Stimulated activated CD4-positive, alpha-beta T cell treated with anti-CD3 and anti-CD28 coated beads, TNF-alpha, amount 100 ng/mL, for 1 hour (primary cell): ENCODE measurements at regions not wholly inside any gene's neighbourhood (a gene's known extent, or its start where the extent isn't known, plus 50 kb on each side); places are given as distances from the start of the nearest gene placed in this dataset.

Experiments used
- DNase-seq, 3 donors: peaks; one replicate each; pipeline ENCODE4 v3.0.0-alpha.2; 2020; ENCODE audit warnings: low read depth in 3 of 3, low spot score in 1 of 3

DNA sequence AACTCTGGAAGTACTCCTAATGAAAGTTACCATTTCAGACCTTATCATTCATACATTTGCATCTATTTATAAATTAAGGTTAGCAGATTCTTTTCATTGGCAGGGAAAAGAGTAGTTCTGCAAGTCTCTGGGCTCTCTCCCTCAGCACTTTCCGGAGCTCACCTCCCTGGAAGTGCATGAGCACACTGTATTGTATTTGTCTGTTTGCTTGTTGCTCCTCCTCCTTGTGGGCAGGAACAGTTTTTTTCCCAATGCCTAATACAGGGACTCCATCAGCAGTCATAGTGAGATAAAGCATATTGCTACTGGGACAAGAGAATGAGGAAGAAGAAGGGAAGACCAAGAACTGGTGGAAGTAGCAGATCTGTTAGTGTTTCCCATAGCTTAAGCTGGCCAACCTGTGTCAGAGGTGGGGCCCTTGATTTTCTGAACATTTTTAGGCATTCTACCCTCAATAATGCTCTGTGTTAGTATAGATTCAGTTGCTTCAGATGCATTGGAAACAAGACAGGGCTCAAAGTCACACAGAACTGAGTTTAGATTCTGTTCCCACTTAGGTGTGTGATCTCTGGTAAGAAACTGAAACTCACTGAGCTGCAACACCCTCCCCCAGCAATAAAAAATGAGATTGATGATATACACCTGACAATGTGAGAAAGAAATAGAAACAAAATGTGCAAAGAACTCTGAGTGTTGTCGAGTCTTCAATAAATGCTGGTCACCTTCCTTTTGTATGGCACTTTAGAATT, 407.8 kb downstream of the TUSC7 start:
- no peak for DNase-seq

DNA sequence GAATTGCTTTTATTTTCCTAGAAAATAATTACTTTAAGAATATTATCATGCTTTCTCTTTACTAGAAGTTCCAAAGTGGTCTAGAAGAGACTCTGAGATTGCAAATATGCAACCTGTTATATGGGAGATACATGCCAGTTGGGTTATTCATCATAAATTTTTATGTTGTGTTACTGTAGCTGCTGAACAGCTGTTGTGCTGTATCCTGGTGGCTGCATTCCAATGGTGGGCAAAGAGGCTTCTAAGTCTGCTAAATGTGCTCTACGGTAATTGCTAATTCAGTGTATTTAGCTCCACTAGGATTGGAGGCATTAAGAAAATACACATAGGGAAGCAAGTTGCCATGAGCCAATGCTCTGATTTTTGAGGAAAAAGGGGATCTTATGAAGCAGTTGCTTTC, 409.0 kb downstream of the TUSC7 start:
- no peak for DNase-seq

GRCh38 chr3:117120014-117120413, 410.4 kb downstream of the TUSC7 start:
- no peak for DNase-seq

GRCh38 chr3:117122609-117123008, 413.0 kb downstream of the TUSC7 start:
- DNase-seq, result no peak

DNA sequence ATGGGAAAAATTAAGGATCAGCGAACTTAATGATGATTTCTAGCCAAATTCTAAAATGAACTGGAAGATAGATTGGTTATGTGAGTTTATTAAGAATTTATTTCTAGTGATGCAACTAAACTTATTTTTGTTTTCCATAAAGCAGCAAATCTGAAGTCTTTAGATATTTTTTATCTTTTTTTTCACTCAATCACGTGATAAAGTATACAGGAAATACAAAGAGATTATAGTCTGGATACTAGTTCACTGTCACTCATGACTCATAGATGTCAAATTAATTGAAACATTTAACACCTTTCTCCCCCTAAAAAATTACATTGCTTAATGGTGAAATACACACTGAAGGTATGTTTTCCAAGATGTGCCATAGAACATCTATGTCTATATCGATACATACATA, 416.9 kb downstream of the TUSC7 start:
- no peak for DNase-seq

- no peak for DNase-seq
Measured at GRCh38 chr3:117126946-117127546, 417.5 kb downstream of the TUSC7 start.

GRCh38 chr3:117128133-117128532, 418.6 kb downstream of the TUSC7 start:
- no peak for DNase-seq

- no peak for DNase-seq
Measured at GRCh38 chr3:117128872-117129271, 419.3 kb downstream of the TUSC7 start.

DNA sequence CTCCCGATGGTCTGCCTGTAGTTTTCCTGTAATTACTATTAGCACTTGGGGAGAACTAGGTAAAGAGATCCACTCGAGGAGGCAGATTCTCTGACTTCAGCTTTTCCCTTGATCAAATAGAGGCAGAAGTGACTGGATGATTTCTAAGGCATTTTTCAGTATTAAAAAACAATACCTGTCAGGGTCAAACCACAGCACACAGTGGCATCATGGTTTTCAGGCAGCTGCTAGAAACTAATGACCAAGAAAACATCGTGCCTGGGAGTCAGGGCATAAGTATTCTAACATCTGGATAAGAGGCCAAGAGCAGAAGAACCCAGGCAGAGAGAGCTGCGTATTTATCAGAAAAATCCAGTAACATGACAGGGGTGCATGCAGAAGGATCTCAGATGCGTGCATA, 419.9 kb downstream of the TUSC7 start:
- DNase-seq, result no peak

- DNase-seq, result no peak
Measured at GRCh38 chr3:117130222-117130621, 420.6 kb downstream of the TUSC7 start.

GRCh38 chr3:117131259-117131658, 421.7 kb downstream of the TUSC7 start:
- no peak for DNase-seq

DNA sequence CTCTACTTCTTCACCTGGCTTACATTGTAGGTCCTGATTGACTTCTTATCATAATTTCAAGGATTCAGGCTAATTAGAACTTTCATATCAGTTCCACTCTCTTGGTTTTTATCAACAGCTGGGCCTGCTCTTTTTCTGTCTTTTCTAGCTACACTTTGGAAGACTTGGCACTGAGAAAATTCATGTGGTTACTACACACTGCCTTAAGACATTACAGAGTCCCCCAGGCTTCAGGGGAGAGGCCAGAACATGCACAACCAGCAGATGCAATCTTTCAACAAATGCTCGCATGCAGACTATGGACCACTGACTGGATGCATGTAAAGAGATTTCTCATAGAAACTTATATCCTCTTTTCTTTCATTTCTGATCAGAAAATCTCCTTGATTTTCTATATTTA, 423.5 kb downstream of the TUSC7 start:
- DNase-seq, result no peak

DNA sequence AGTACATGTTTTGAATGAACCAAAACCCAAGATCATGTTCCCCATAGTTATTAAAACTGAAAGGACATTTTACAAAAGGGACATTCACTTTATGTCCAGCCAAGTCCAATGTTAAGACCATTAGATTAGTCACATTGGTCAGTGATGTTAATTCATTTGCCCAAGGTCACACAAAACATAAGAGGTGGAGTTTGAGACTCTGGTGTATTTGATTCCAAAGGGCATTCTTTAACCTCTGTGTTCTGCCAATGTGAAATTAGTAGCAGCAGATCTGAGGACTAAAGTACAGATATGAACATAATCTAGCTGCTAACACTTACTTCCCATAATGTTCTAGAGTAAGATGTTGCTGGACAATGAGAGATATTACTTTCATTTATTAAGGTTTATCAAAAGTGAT, 425.6 kb downstream of the TUSC7 start:
- no peak for DNase-seq

DNA sequence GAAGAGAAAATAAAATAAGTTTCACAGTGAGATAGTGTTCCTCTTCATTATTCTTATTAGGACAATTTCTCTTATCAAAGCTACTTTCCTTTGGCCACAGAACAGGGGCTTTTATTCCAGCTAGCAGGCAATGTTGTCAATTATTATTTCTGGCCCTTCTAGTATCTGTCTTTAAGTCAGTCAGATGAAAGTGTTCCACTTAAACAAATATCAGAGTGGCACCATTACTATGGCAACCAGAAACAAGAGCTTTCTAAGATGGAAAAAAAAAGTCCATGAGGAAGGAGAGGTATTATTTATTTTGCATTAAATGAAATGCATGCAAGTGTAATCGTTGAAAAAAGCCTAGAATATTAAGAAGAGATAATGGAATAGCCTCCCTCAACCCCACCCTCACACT, 426.4 kb downstream of the TUSC7 start:
- no peak for DNase-seq

DNA sequence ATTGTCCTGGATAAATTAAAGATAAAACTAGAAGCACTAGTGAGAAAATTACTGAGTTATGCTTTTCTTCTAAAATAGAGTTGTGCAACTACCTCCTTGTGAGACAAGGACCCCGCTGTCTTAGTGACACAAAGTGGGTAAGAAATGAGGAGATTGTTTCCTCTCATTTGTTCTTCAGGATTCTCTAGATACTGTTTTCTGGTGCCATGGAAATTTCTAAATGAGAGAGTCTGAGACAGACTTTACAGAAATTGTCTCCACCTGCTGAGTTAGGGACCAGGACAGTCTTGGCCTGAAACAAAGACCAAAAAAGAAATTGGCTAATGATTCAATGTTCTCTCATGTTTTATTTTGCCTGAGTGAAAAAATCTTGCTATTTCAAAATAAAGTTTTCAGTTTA, 427.5 kb downstream of the TUSC7 start:
- no peak for DNase-seq

- DNase-seq, result no peak
Measured at GRCh38 chr3:117139681-117140080, 430.1 kb downstream of the TUSC7 start.

DNA sequence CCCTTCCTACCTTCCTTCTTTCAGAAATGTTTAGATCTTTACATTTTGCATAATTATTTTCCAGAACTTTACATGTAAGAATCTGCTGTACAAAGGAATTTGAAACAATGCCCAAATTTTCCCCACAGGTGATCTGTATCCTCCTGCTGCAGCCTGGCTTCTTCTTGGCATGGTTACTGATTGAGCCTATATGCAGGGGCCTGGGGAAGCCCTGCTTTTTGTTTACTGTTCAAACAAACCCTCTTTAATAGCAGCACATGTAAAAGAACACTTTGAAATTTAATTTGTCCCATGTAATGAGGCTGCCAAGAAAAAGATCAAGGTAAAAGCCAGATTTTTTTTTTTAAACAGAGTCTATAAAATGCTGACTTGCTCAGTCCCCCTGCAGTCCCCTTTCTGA, 432.2 kb downstream of the TUSC7 start:
- DNase-seq, result no peak

DNA sequence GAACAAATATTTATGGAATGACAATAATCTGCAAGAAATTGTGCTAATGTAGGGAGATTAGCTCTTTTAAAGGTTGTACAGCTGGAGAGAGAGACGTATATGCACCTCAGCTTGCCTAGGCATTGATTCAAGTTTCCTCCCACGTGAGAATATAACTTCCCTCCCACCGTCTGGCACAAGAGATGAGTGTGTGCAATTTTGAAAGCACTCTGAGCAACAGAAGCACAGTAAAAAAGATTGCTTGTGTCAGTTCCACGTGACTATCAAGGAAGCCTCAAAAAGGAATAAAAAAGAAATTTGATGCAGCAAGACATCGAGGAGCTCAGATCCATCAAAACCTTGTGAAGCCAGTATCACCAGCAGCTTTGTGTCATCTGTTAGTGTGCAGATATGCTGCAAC, 435.3 kb downstream of the TUSC7 start:
- DNase-seq, result no peak

GRCh38 chr3:117145677-117146076, 436.1 kb downstream of the TUSC7 start:
- DNase-seq, result no peak

- no peak for DNase-seq
Measured at GRCh38 chr3:117146571-117146970, 437.0 kb downstream of the TUSC7 start.

DNA sequence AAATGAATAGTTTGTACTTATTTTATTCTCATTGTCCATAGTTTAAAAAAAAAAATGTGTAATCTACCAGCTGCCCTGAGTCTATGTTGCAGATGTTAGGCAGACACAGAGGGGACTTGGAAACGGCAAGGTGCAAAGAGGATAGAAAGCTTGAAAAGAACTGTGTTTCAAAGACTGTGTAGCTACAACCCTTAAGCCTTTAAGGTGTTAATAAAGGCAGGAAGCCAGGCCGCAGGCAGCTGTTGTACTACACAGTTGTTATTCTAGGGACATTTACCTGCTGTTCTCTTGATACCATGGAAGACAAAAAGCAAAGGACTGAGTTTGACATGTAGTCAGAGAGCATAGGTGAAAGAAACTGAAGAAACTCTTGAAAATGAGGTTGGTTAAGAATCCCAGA, 440.0 kb downstream of the TUSC7 start:
- DNase-seq, result no peak

- DNase-seq, result no peak
Measured at GRCh38 chr3:117150628-117151027, 441.0 kb downstream of the TUSC7 start.

- DNase-seq, result no peak
Measured at GRCh38 chr3:117160176-117160575, 450.6 kb downstream of the TUSC7 start.
